Gastroesophageal sphincter (tissue), 3 donors: ENCODE measurements at regions not wholly inside any gene's neighbourhood (a gene's known extent, or its start where the extent isn't known, plus 50 kb on each side); places are given as distances from the start of the nearest gene placed in this dataset.

Experiments
- EP300 ChIP-seq: sonication (generic); formaldehyde crosslinking; IDR thresholded peaks from one replicate; pipeline ENCODE4 v1.6.1; 2017; ENCODE audit warnings: antibody characterized with exemption, mild to moderate bottlenecking
- POLR2A ChIP-seq, 2 donors: fragments of 450-650 bp; IDR thresholded peaks; one replicate each; pipeline ENCODE4 v1.6.1; 2017; ENCODE audit warnings: antibody characterized with exemption in 2 of 2, mild to moderate bottlenecking in 2 of 2, moderate library complexity in 1 of 2
- POLR2AphosphoS5 ChIP-seq: sonication (generic); formaldehyde crosslinking; IDR thresholded peaks from one replicate; pipeline ENCODE4 v1.6.1; 2017; ENCODE audit warnings: antibody characterized with exemption
- TF ChIP-seq, protein P1 (sequence below), 4 experiments: fragments of 200-600 bp in 2 of 4; fragments of 450-650 bp in 2 of 4; sonication (generic) in 1 of 4; IDR thresholded peaks; one replicate each; pipeline ENCODE4 v1.5.1; 2017 to 2019; ENCODE audit warnings: antibody characterized with exemption in 4 of 4, mild to moderate bottlenecking in 2 of 4, moderate library complexity in 2 of 4

DNA sequence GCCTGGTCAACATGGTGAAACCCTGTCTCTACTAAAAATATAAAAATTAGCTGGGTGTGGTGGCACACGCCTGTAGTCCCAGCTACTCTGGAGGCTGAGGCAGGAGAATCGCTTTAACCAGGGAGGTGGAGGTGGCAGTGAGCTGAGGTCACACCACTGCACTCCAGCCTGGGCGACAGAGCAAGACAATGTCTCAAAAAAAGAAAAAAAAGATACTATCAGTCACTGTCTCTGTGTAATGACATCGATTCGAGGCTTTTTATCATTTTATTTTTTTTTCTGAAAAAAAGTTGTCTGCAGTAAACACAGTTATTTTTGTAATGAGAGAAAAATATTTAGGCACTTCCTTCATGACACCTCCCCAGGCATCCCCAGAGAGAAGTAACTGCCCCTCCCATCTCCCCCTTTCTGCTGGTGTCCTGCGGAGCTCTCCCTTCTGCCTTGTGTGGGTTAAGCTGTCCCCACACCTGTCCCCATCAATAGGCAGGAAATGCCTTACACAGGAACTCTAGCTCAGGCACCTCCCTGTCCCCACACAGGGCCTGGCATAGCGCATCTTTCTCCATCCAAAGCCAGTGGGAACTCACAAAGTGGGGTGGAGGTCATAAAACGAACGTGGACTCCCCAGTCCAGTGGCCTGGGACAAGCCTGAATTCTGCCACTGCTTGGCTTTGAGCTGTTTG is 132.0 kb downstream of the SYF2 start:
- no peak for TF ChIP-seq POLR2A (IDR thresholded peaks at IDR 0.05)
- TF ChIP-seq, protein P1, sequence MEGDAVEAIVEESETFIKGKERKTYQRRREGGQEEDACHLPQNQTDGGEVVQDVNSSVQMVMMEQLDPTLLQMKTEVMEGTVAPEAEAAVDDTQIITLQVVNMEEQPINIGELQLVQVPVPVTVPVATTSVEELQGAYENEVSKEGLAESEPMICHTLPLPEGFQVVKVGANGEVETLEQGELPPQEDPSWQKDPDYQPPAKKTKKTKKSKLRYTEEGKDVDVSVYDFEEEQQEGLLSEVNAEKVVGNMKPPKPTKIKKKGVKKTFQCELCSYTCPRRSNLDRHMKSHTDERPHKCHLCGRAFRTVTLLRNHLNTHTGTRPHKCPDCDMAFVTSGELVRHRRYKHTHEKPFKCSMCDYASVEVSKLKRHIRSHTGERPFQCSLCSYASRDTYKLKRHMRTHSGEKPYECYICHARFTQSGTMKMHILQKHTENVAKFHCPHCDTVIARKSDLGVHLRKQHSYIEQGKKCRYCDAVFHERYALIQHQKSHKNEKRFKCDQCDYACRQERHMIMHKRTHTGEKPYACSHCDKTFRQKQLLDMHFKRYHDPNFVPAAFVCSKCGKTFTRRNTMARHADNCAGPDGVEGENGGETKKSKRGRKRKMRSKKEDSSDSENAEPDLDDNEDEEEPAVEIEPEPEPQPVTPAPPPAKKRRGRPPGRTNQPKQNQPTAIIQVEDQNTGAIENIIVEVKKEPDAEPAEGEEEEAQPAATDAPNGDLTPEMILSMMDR (IDR thresholded peaks at IDR 0.05): no peak
- no peak for TF ChIP-seq POLR2AphosphoS5
- no peak for TF ChIP-seq EP300
